PFSK-1 (cell line): ENCODE measurements at regions not wholly inside any gene's neighbourhood (a gene's known extent, or its start where the extent isn't known, plus 50 kb on each side); places are given as distances from the start of the nearest gene placed in this dataset.

ENCODE experiments used
- FOXP2 ChIP-seq: optimal IDR thresholded peaks from 2 replicates; pipeline ENCODE3; 2011; ENCODE audit warnings: borderline replicate concordance, control low read depth, inconsistent platforms; ENCODE audit not compliant: insufficient read depth; ENCODE audit errors: extremely low read length, extremely low read depth
- POLR2AphosphoS5 ChIP-seq: IDR thresholded peaks from 2 replicates; pipeline ENCODE4 v1.6.1; 2012; ENCODE audit warnings: low read depth, mild to moderate bottlenecking, control low read depth, low read length, moderate library complexity
- REST ChIP-seq, 2 experiments: IDR thresholded peaks; 2 replicates each; pipeline versions ENCODE4 v1.6.1 to v1.8.0; 2011 to 2012; ENCODE audit warnings: low read depth in 2 of 2, low read length in 2 of 2, control low read depth in 1 of 2, inconsistent platforms in 1 of 2, mild to moderate bottlenecking in 1 of 2, moderate library complexity in 1 of 2; ENCODE audit not compliant: insufficient read depth in 1 of 2
- SIN3A ChIP-seq: IDR thresholded peaks from 2 replicates; pipeline ENCODE4 v1.6.1; 2012; ENCODE audit warnings: mild to moderate bottlenecking, low read length, moderate library complexity, borderline replicate concordance; ENCODE audit not compliant: insufficient read depth
- TAF1 ChIP-seq: IDR thresholded peaks from 2 replicates; pipeline ENCODE4 v1.6.1; 2012; ENCODE audit warnings: low read length, control low read depth, borderline replicate concordance; ENCODE audit not compliant: insufficient read depth

GRCh38 chr5:18850216-18850615 lies 1137.8 kb downstream of the CDH18 start:
- no peak for TF ChIP-seq POLR2AphosphoS5
- TF ChIP-seq REST (IDR thresholded peaks at IDR 0.05; ENCODE audit: insufficient read depth in 1 of 2, low read depth in 2 of 2, low read length in 2 of 2): no peak
- TF ChIP-seq FOXP2: no peak
- no peak for TF ChIP-seq TAF1
- TF ChIP-seq SIN3A: no peak

GRCh38 chr5:18872978-18873377 lies 1115.0 kb downstream of the CDH18 start:
- TF ChIP-seq REST (IDR thresholded peaks at IDR 0.05; ENCODE audit: insufficient read depth in 1 of 2, low read depth in 2 of 2, low read length in 2 of 2) (no peak), FOXP2 (no peak), SIN3A (no peak), TAF1 (no peak), POLR2AphosphoS5 (no peak)

- TF ChIP-seq TAF1 (no peak), REST (IDR thresholded peaks at IDR 0.05; ENCODE audit: insufficient read depth in 1 of 2, low read depth in 2 of 2, low read length in 2 of 2) (no peak), SIN3A (no peak), FOXP2 (no peak), POLR2AphosphoS5 (no peak)
These were observed 1111.4 kb downstream of the CDH18 start for GRCh38 chr5:18876565-18876964.

DNA sequence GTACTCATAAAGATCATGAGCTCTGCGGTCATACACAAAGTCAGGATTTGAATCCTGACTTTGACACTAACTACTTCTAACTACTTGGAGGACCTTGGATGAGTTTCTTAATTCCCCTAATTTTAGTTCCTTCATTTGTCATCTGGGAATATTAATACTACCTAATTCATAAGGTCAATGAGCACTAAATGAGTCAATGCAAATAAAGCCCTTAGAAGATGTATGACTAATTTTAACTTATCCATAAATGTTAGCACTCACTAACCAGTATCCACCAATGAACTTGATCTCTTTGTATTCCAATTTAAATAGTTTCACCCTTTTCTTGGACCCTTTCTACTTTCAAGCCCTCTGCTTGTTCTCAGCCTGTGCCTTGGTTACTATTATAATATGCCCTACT lies 1106.4 kb downstream of the CDH18 start:
- TF ChIP-seq POLR2AphosphoS5: no peak
- no peak for TF ChIP-seq SIN3A
- TF ChIP-seq REST (IDR thresholded peaks at IDR 0.05; ENCODE audit: insufficient read depth in 1 of 2, low read depth in 2 of 2, low read length in 2 of 2): no peak
- no peak for TF ChIP-seq FOXP2
- no peak for TF ChIP-seq TAF1

- TF ChIP-seq FOXP2 (no peak), POLR2AphosphoS5 (no peak), REST (IDR thresholded peaks at IDR 0.05; ENCODE audit: insufficient read depth in 1 of 2, low read depth in 2 of 2, low read length in 2 of 2) (no peak), SIN3A (no peak), TAF1 (no peak)
These were observed 1105.8 kb downstream of the CDH18 start for GRCh38 chr5:18882154-18882553.
